GM10248 (cell line): ENCODE measurements at regions not wholly inside any gene's neighbourhood (a gene's known extent, or its start where the extent isn't known, plus 50 kb on each side); places are given as distances from the start of the nearest gene placed in this dataset.
"Not testable (repeated sequence)": the region's sequence is repeated elsewhere in the genome, so short reads cannot be mapped to it uniquely, and the experiment has no call there.

Experiments used
- CTCF ChIA-PET: fragments of 300-600 bp; sonication (Branson Sonifier 250); formaldehyde crosslinking; extraction: SDS; loops from one replicate; lab custom pipeline; 2021; ENCODE audit warnings: antibody characterized with exemption; lab: Yijun Ruan, JAX
- POLR2A ChIA-PET: fragments of 350-650 bp; sonication (Branson Sonifier 250); formaldehyde crosslinking; extraction: SDS; loops from one replicate; lab custom pipeline; 2020; ENCODE audit warnings: antibody characterized with exemption; lab: Yijun Ruan, JAX
- DNase-seq: peaks from one replicate; pipeline ENCODE4 v3.0.0; 2012; ENCODE audit errors: extremely low spot score
- CTCF ChIP-seq: IDR thresholded peaks from 2 replicates; pipeline ENCODE4 v1.5.1; 2012; ENCODE audit warnings: mild to moderate bottlenecking, low read depth; ENCODE audit errors: extremely low read depth, missing control alignments, control extremely low read depth

- no peak for DNase-seq
- CTCF ChIA-PET = no interaction called here
Observed at GRCh38 chr2:89797320-89798038, 1106.0 kb downstream of the RPIA start.

GRCh38 chr2:89801207-89801606, 1109.7 kb downstream of the RPIA start:
- CTCF ChIA-PET, POLR2A ChIA-PET, DNase-seq: not testable (repeated sequence)

More at GRCh38 chr2:89797320-89798038, 1106.0 kb downstream of the RPIA start:
- POLR2A ChIA-PET = no interaction called here
- TF ChIP-seq CTCF = no peak

GRCh38 chr2:89806363-89806762, 1114.9 kb downstream of the RPIA start:
- CTCF ChIA-PET, POLR2A ChIA-PET, DNase-seq: not testable (repeated sequence)

- CTCF ChIA-PET = no interaction called here
- no peak for TF ChIP-seq CTCF
- no peak for DNase-seq
- POLR2A ChIA-PET = no interaction called here
Observed at GRCh38 chr2:89811295-89811694, 1119.8 kb downstream of the RPIA start.

GRCh38 chr2:89811910-89812309, 1120.4 kb downstream of the RPIA start:
- DNase-seq, POLR2A ChIA-PET, CTCF ChIA-PET: not testable (repeated sequence)

GRCh38 chr2:89814359-89814758, 1122.9 kb downstream of the RPIA start:
- DNase-seq, POLR2A ChIA-PET, CTCF ChIA-PET: not testable (repeated sequence)

- no peak for DNase-seq
- CTCF ChIA-PET = no interaction called here
Observed at GRCh38 chr2:89818873-89819272, 1127.4 kb downstream of the RPIA start.

GRCh38 chr2:89819809-89820208, 1128.3 kb downstream of the RPIA start:
- ChIA-PET CTCF (no interaction called here), POLR2A (no interaction called here)
- no peak for DNase-seq
- no peak for TF ChIP-seq CTCF

More at GRCh38 chr2:89818873-89819272, 1127.4 kb downstream of the RPIA start:
- POLR2A ChIA-PET = no interaction called here
- TF ChIP-seq CTCF = no peak

- no peak for TF ChIP-seq CTCF
- no peak for DNase-seq
- CTCF ChIA-PET = no interaction called here
- POLR2A ChIA-PET = no interaction called here
Observed at GRCh38 chr2:89820248-89820647, 1128.8 kb downstream of the RPIA start.
